HG02610 (cell line): ENCODE measurements at regions not wholly inside any gene's neighbourhood (a gene's known extent, or its start where the extent isn't known, plus 50 kb on each side); places are given as distances from the start of the nearest gene placed in this dataset.
"Not testable (repeated sequence)": the region's sequence is repeated elsewhere in the genome, so short reads cannot be mapped to it uniquely, and the experiment has no call there.

Source experiments
- ATAC-seq: cut with Tn5 transposase; IDR thresholded peaks from one replicate; pipeline ENCODE4 v1.9.1; 2021; ENCODE audit warnings: mild to moderate bottlenecking, moderate library complexity; ENCODE audit not compliant: unreplicated experiment

GRCh38 chr6:23688650-23689049 is 437.4 kb upstream of the NRSN1 start:
- no peak for ATAC-seq

- no peak for ATAC-seq
Measured at GRCh38 chr6:23690453-23691049, 435.5 kb upstream of the NRSN1 start.

- ATAC-seq, result no peak
Measured at GRCh38 chr6:23692184-23692583, 433.8 kb upstream of the NRSN1 start.

- no peak for ATAC-seq
Measured at GRCh38 chr6:23696992-23697391, 429.0 kb upstream of the NRSN1 start.

GRCh38 chr6:23704479-23705052 is 421.4 kb upstream of the NRSN1 start:
- ATAC-seq, result no peak

GRCh38 chr6:23705697-23706096 is 420.3 kb upstream of the NRSN1 start:
- ATAC-seq, result no peak

- no peak for ATAC-seq
Measured at GRCh38 chr6:23712756-23713155, 413.3 kb upstream of the NRSN1 start.

- ATAC-seq, result no peak
Measured at GRCh38 chr6:23713211-23713610, 412.8 kb upstream of the NRSN1 start.

- no peak for ATAC-seq
Measured at GRCh38 chr6:23728707-23729106, 397.3 kb upstream of the NRSN1 start.

- ATAC-seq, result no peak
Measured at GRCh38 chr6:23731609-23732008, 394.4 kb upstream of the NRSN1 start.

GRCh38 chr6:23732521-23732920 is 393.5 kb upstream of the NRSN1 start:
- no peak for ATAC-seq

GRCh38 chr6:23735151-23735550 is 390.9 kb upstream of the NRSN1 start:
- ATAC-seq, result no peak

- no peak for ATAC-seq
Measured at GRCh38 chr6:23736577-23736976, 389.4 kb upstream of the NRSN1 start.

GRCh38 chr6:23747239-23747638 is 378.8 kb upstream of the NRSN1 start:
- no peak for ATAC-seq

- ATAC-seq, result no peak
Measured at GRCh38 chr6:23752414-23752813, 373.6 kb upstream of the NRSN1 start.

GRCh38 chr6:23754197-23754596 is 371.8 kb upstream of the NRSN1 start:
- ATAC-seq, result no peak

GRCh38 chr6:23775127-23775526 is 350.9 kb upstream of the NRSN1 start:
- no peak for ATAC-seq

- no peak for ATAC-seq
Measured at GRCh38 chr6:23783901-23784300, 342.1 kb upstream of the NRSN1 start.

- no peak for ATAC-seq
Measured at GRCh38 chr6:23784301-23784919, 341.6 kb upstream of the NRSN1 start.

- ATAC-seq, result no peak
Measured at GRCh38 chr6:23790756-23791155, 335.3 kb upstream of the NRSN1 start.

GRCh38 chr6:23797041-23797440 is 329.0 kb upstream of the NRSN1 start:
- ATAC-seq, result no peak

GRCh38 chr6:23804289-23804688 is 321.7 kb upstream of the NRSN1 start:
- not testable (repeated sequence) for ATAC-seq

GRCh38 chr6:23821141-23821540 is 304.9 kb upstream of the NRSN1 start:
- not testable (repeated sequence) for ATAC-seq
